GM12878 (cell line): ENCODE measurements at regions not wholly inside any gene's neighbourhood (a gene's known extent, or its start where the extent isn't known, plus 50 kb on each side); places are given as distances from the start of the nearest gene placed in this dataset.

ENCODE experiments used
- ATAC-seq: fragments of 200-7000 bp; cut with Tn5 transposase; 3 replicates; pipeline ENCODE4 v1.9.1; 2020; ENCODE audit warnings: mild to moderate bottlenecking, moderate library complexity
- BruUV-seq: library from RNA; stranded (reverse); fragments of 400-500 nt; replicated peaks from 2 replicates; lab custom pipeline; 2021; lab: Mats Ljungman, UMichigan
- CTCF ChIA-PET: fragments of 300-600 bp; sonication (Branson Sonifier 250); formaldehyde crosslinking; extraction: SDS; loops from one replicate; lab custom pipeline; 2021; ENCODE audit warnings: inconsistent platforms; lab: Yijun Ruan, JAX
- POLR2A ChIA-PET: fragments of 350-600 bp; formaldehyde crosslinking; extraction: SDS; loops from one replicate; lab custom pipeline; 2021; ENCODE audit warnings: inconsistent platforms; lab: Charles Lee
- RAD21 ChIA-PET: fragments of 300-600 bp; sonication (Branson Sonifier 250); formaldehyde crosslinking; loops from one replicate; lab custom pipeline; 2023; ENCODE audit warnings: antibody characterized with exemption; ENCODE audit not compliant: unreplicated experiment; lab: Charles Lee
- SMC1A ChIA-PET: fragments of 300-600 bp; sonication (Branson Sonifier 250); formaldehyde crosslinking; loops from one replicate; lab custom pipeline; 2023; ENCODE audit not compliant: unreplicated experiment, uncharacterized antibody; lab: Charles Lee
- DNase-seq: peaks from one replicate; pipeline ENCODE4 v3.0.0-alpha.2; 2011; ENCODE audit warnings: low read depth, low spot score
- FAIRE-seq: peaks from 3 replicates; lab custom pipeline; 2011; peaks lifted over from hg19 to GRCh38; lab: Jason Lieb, UNC
- H2AFZ ChIP-seq: 2 replicates; pipeline ENCODE4 v1.6.0; 2011; ENCODE audit warnings: low read depth, low read length, control low read depth; ENCODE audit not compliant: control insufficient read depth
- H3K27ac ChIP-seq: 2 replicates; pipeline ENCODE4 v1.5.1; 2011; ENCODE audit warnings: control low read depth; ENCODE audit not compliant: control insufficient read depth, insufficient read depth
- H3K27me3 ChIP-seq, 2 experiments: replicated peaks in 1 of 2; 2 replicates each; pipeline versions ENCODE4 v1.6.0 to v1.6.1; 2011; ENCODE audit warnings: low read length in 1 of 2; ENCODE audit not compliant: control insufficient read depth in 2 of 2, insufficient read depth in 2 of 2
- H3K36me3 ChIP-seq, 2 experiments: 2 replicates each; pipeline ENCODE4 v1.5.1; 2011; ENCODE audit warnings: low read length in 1 of 2; ENCODE audit not compliant: control insufficient read depth in 2 of 2, insufficient read depth in 2 of 2
- H3K4me1 ChIP-seq: 2 replicates; pipeline ENCODE4 v1.6.1; 2011; ENCODE audit warnings: mild to moderate bottlenecking, low read length, moderate library complexity, mixed read lengths; ENCODE audit not compliant: control insufficient read depth, insufficient read depth
- H3K4me2 ChIP-seq: 2 replicates; pipeline ENCODE4 v1.6.0; 2011; ENCODE audit warnings: control low read depth; ENCODE audit not compliant: control insufficient read depth, insufficient read depth
- H3K4me3 ChIP-seq: fragments of 200-600 bp; sonication (generic); 2 replicates; pipeline ENCODE4 v1.5.1; 2016
- H3K79me2 ChIP-seq: 2 replicates; pipeline ENCODE4 v1.6.0; 2011; ENCODE audit warnings: low read length; ENCODE audit not compliant: control insufficient read depth, insufficient read depth
- H3K9ac ChIP-seq: 2 replicates; pipeline ENCODE4 v1.8.0; 2011; ENCODE audit warnings: low read length, control low read depth, mixed read lengths; ENCODE audit not compliant: control insufficient read depth, insufficient read depth
- H3K9me3 ChIP-seq: replicated peaks from 3 replicates; pipeline ENCODE4 v1.5.1; 2011; ENCODE audit warnings: mild to moderate bottlenecking, low read length; ENCODE audit not compliant: control insufficient read depth, insufficient read depth
- H4K20me1 ChIP-seq: 2 replicates; pipeline ENCODE4 v1.6.0; 2011; ENCODE audit not compliant: control insufficient read depth, insufficient read depth
- BHLHE40 ChIP-seq, 2 experiments: fragments of 450-650 bp in 1 of 2; IDR thresholded peaks; 2 replicates each; pipeline ENCODE4 v1.6.1; 2011 to 2017; ENCODE audit warnings: low read depth in 2 of 2, borderline replicate concordance in 1 of 2, improper control_type of control experiment in 1 of 2, low read length in 1 of 2, mild to moderate bottlenecking in 1 of 2
- CBX5 ChIP-seq: sonication (generic); IDR thresholded peaks from 2 replicates; pipeline ENCODE4 v1.6.1; 2016; ENCODE audit warnings: low read depth, moderate library complexity, mild to moderate bottlenecking, inconsistent platforms
- CEBPZ ChIP-seq: fragments of 150-350 bp; IDR thresholded peaks from 2 replicates; pipeline ENCODE4 v1.6.1; 2016; ENCODE audit warnings: low read depth, low read length
- EZH2 ChIP-seq: IDR thresholded peaks from 2 replicates; pipeline ENCODE4 v1.6.1; 2012; ENCODE audit warnings: low read depth, mild to moderate bottlenecking, control low read depth, inconsistent platforms, low read length, borderline replicate concordance; ENCODE audit not compliant: control insufficient read depth
- HCFC1 ChIP-seq: fragments of 150-350 bp; IDR thresholded peaks from 2 replicates; pipeline ENCODE4 v1.6.1; 2014; ENCODE audit warnings: low read length
- MTA2 ChIP-seq: fragments of 450-650 bp; IDR thresholded peaks from 2 replicates; pipeline ENCODE4 v1.6.1; 2016; ENCODE audit warnings: low read depth, mild to moderate bottlenecking, moderate library complexity
- MXI1 ChIP-seq: fragments of 150-350 bp; IDR thresholded peaks from 2 replicates; pipeline ENCODE4 v1.6.1; 2011; ENCODE audit warnings: low read depth, mild to moderate bottlenecking, inconsistent platforms, low read length, improper control_type of control experiment
- NFXL1 ChIP-seq: fragments of 450-650 bp; IDR thresholded peaks from 2 replicates; pipeline ENCODE4 v1.6.1; 2017; ENCODE audit warnings: antibody characterized with exemption, mild to moderate bottlenecking, borderline replicate concordance
- RAD51 ChIP-seq: fragments of 450-650 bp; IDR thresholded peaks from 2 replicates; pipeline ENCODE4 v1.6.1; 2016; ENCODE audit warnings: moderate library complexity, mild to moderate bottlenecking, inconsistent platforms
- RB1 ChIP-seq: fragments of 450-650 bp; formaldehyde crosslinking; IDR thresholded peaks from 2 replicates; pipeline ENCODE4 v1.6.1; 2017; ENCODE audit warnings: mild to moderate bottlenecking, borderline replicate concordance
- RELA ChIP-seq: fragments of 450-650 bp; IDR thresholded peaks from 2 replicates; pipeline ENCODE4 v1.8.0; 2014; ENCODE audit warnings: borderline replicate concordance; ENCODE audit not compliant: partially characterized antibody
- SP1 ChIP-seq: IDR thresholded peaks from one replicate; pipeline ENCODE4 v1.6.1; 2011; ENCODE audit warnings: low read depth, low read length
- WGBS: methylation state at CpG from one replicate; pipeline ENCODE4 v1.1.6; 2016; ENCODE audit warnings: low lambda C conversion rate; ENCODE audit not compliant: insufficient replicate concordance, insufficient coverage; ENCODE audit errors: missing lambda C conversion rate; 5-methylcytosine and 5-hydroxymethylcytosine counted together
- in situ Hi-C: fragments of 300-500 bp; cut with MboI; formaldehyde crosslinking; loops from 9 replicates; pipeline ENCODE4 v1.14.3; 2018; ENCODE audit warnings: mixed read lengths
- intact Hi-C: fragments of 100-400 bp; cut with micrococcal nuclease; formaldehyde crosslinking; loops from one replicate; pipeline ENCODE4 v1.14.2; 2022; ENCODE audit not compliant: unreplicated experiment

DNA sequence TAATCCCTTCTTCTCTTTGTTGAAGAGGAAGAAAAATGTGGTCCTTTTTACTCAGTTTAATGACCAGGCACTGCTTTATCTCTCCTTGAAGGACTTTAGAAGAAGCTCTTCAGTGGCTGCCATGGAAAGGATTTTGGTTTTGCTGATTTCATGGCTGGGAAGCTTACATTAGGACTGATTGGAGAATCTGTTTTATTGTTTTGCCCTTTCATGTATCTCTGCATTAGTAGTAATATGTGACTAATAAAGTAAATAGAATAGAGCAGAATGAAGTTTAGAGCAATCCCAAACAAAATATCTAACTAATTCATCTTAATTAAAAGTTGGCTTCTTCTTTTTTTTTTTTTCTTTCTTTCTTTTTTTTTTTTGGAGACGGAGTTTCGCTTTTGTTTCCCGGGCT is 502.9 kb downstream of the HAO1 start:
- no peak for ATAC-seq
- DNase-seq: no peak
- Histone ChIP-seq H2AFZ (no peak overlapping the region), H3K9me3 (no peaks in the 10 kb centered on the region), H3K36me3 (no peaks in the 10 kb centered on the region), H3K4me3 (no peak overlapping the region), H3K4me1 (no peaks in the 10 kb centered on the region), H4K20me1 (no peaks in the 10 kb centered on the region), H3K27ac (no peak overlapping the region), H3K4me2 (no peak overlapping the region), H3K9ac (no peak overlapping the region), H3K27me3 (no peaks in the 10 kb centered on the region), H3K79me2 (no peaks in the 10 kb centered on the region)
- in situ Hi-C loops: no loop called here
- ChIA-PET POLR2A (interaction anchor here (0.7 kb wide), 1 partner anchor 156 kb away, joined by 3 read pairs; no protein-coding TSS in a partner anchor), SMC1A (no interaction called here), CTCF (interaction anchor here (0.6 kb wide), 1 partner anchor 10 kb away, joined by 4 read pairs; no protein-coding TSS in a partner anchor), RAD21 (no interaction called here)
- intact Hi-C loops: no loop called here
- no TSS peak for BruUV-seq
- no peak for TF ChIP-seq CEBPZ
- no peak for TF ChIP-seq BHLHE40 (IDR thresholded peaks at IDR 0.05; ENCODE audit: borderline replicate concordance in 1 of 2, low read depth in 2 of 2, low read length in 1 of 2)
- TF ChIP-seq HCFC1: no peak
- no peak for TF ChIP-seq NFXL1
- no peak for TF ChIP-seq SP1
- no peak for TF ChIP-seq RAD51
- TF ChIP-seq EZH2: no peak
- no peak for TF ChIP-seq RB1
- no peak for TF ChIP-seq CBX5
- no peak for TF ChIP-seq MXI1
- no peak for TF ChIP-seq RELA
- TF ChIP-seq MTA2: no peak
- WGBS: no CpG with 5 or more reads among the region's 3 CpGs
- FAIRE-seq: no peak
